GM21786 (cell line): ENCODE measurements at regions not wholly inside any gene's neighbourhood (a gene's known extent, or its start where the extent isn't known, plus 50 kb on each side); places are given as distances from the start of the nearest gene placed in this dataset.

ENCODE experiments used
- ATAC-seq: cut with Tn5 transposase; IDR thresholded peaks from one replicate; pipeline ENCODE4 v1.9.1; 2021; ENCODE audit not compliant: unreplicated experiment

- no peak for ATAC-seq
Measured at GRCh38 chr1:90561103-90561783, 155.9 kb downstream of the BARHL2 start.

- no peak for ATAC-seq
Measured at GRCh38 chr1:90558754-90559378, 158.2 kb downstream of the BARHL2 start.

GRCh38 chr1:90558126-90558525 lies 159.0 kb downstream of the BARHL2 start:
- no peak for ATAC-seq

- ATAC-seq, result no peak
Measured at GRCh38 chr1:90557706-90558105, 159.4 kb downstream of the BARHL2 start.

DNA sequence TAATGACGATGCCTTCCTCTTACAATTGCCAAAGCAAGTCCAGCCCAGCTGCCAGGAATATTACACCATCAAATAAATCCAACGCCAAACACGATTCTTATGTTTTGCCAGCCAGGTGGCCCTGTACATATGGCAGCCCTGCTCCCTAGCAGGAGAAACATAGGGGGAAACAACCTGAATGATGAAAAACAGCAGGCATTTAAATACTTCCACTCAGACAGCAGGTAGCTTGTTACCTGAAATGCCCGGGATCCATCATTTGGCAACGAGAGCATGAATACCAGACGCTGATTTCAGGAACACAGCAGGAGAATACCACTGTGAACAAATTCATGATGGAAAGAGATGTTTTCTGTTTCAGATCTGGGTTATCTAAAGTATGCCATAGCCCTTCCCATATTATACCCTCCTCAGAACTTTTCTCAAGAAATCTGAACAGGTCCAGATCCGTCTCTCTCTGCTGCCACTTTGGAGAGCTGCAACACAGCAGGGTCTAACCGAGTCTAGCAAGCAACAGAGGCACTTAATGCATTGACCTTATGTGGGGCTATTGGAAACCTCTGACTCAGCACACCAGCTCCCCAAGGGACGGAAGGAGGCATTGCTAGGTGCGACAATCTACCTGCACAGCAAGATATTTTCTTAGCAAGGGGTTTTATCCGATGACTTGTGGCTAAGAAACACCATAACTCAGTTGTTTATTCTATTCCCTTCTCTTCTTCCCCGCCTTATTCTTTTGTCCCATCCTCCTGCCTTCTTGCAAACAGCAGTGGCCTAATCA lies 166.3 kb downstream of the BARHL2 start:
- ATAC-seq, result no peak

GRCh38 chr1:90544356-90544755 lies 172.7 kb downstream of the BARHL2 start:
- ATAC-seq, result no peak

GRCh38 chr1:90537606-90538362 lies 179.3 kb downstream of the BARHL2 start:
- ATAC-seq, result no peak

GRCh38 chr1:90534663-90535295 lies 182.3 kb downstream of the BARHL2 start:
- ATAC-seq, result no peak

GRCh38 chr1:90534116-90534515 lies 183.0 kb downstream of the BARHL2 start:
- peak; percentile 39 for ATAC-seq

- no peak for ATAC-seq
Measured at GRCh38 chr1:90526954-90527353, 190.1 kb downstream of the BARHL2 start.

GRCh38 chr1:90522432-90522831 lies 194.7 kb downstream of the BARHL2 start:
- ATAC-seq, result no peak

DNA sequence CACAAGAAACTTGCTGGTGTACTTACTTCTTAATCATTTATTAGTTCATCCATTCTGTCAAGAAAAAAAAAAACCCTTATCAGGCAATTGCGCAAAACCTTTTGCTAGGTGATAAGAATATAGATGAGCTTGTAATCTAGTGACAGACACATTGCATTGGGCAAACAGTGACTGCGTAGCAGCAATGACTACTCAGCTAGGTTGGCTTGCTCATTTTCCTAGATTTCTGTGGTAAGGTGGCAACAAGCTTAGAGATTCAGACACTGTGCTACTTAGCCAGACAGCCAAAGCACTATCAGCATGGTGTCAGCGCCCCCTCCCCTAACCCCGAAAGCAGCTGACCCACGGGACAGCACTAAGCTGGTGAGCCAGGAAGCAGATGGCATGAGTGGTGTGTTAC lies 203.1 kb downstream of the BARHL2 start:
- ATAC-seq, result no peak

- ATAC-seq, result no peak
Measured at GRCh38 chr1:90512441-90512840, 204.7 kb downstream of the BARHL2 start.

DNA sequence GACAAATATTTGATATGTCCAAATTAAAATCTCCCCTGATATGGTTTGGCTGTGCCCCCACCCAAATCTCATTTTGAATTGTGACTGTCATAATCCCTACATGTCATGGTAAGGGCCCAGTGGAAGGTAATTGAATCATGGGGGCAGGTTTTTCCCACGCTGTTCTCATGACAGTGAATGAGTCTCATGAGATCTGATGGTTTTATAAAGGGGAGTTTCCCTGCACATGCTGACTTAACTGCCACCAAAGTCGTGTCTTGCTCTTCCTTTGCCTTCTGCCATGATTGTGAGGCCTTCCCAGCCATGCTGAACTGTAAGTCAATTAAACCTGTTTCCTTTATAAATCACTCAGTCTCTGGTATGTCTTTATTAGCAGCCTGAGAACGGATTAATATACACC lies 207.0 kb downstream of the BARHL2 start:
- ATAC-seq, result no peak

DNA sequence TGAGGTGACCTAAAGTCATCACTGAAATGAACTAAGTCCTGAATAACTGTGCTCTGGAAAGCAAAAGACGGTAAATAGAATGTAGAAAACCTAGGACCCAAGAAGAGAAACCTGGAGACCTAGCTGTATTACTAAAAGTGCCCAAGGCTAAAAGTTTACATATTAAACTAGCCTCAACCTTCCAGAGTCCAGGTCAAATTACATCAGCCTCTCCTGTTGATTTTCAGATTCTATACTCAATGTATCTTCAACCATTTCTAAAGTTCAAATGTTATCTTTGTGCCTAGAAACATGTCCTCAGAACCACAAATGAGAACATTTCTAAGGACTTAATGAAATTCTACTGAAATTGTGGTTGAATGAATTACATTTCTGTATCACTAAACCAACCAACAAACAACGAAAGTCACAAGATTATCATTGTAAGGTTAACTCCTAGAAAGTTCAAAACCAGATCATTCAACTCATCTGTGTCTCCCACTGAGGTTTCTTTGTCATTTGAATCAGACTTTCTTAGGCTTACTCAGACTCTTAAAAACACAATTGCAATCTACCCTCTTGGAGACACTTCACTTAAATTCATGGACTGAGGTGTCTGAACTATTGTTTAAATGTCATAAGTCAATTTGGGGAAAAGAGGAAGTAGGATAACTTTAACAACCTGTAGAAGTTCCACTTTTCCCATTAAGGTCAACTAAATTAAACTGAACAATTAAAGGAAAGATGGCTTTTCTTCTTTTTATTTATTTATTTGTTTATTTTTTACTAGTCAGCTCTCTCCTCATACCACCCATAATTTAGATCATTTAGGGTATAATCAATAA lies 207.7 kb downstream of the BARHL2 start:
- ATAC-seq, result peak; percentile 49

DNA sequence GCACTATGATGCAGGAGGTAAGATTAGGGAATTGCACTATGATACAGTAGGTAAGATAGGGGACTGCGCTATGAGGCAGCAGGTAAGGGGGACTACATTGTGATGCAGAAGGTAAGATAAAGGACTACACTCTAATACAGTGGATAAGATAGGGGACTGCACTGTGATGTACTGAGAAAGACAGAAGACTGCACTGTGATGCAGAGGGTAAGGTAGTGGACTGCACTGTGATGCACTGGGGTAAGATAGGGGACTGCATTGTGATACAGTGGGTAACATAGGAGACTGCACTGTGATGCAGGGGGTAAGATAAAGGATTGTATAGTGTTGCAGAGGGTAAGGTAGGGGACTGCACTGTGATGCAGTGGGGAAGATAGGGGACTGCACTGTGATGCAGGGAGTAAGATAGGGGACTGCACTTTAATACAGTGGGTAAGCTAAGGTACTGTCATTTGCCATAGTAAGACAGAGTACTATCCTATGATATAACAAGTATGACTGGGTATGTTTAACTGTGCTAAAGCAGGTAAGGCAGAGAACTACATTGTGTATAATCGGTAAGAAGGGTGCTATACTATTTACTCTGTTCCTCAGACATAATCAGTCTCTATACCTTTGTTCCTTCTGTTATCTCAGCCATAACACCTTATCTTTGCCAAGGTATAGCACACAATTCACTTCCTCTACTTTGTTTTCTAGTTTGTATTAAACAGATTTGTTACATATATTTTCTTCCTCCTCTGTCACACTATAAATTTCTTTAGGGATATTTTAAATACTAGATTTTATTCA lies 208.5 kb downstream of the BARHL2 start:
- no peak for ATAC-seq

DNA sequence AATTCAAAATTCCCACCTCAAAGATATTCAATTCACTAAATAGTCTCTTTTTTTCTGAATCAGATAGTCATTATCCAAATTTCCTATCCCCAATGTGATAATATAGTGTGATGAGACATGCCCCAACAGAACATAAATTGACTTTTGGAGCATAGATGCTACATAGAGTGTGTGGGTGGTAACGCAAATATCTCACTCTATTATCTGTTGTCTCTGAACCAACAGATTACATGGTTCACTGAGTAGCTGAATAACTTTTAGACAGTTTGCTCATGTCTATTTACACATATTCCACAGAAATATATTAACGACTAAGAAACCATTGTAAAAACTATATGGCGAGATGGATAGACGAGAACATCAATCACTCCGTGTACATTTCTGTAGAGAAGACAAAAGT lies 209.9 kb downstream of the BARHL2 start:
- no peak for ATAC-seq

DNA sequence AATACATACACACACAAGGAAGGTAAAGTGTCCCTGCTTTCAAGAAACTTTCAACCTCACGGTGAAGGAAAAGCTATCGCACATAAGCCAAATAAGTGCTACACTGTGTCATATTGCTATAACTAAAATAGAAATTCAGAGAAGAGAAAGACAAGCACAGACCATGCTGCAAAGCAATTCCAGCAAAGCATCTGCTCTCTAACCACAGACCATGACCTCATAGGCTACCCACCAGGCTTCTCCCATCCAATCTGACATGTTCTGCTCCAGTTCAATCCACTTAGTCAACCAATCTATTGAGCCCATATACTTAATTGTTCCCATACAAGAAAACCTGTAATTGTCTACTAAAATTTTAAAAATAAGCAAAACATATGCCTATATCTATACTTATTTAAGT lies 211.3 kb downstream of the BARHL2 start:
- no peak for ATAC-seq

DNA sequence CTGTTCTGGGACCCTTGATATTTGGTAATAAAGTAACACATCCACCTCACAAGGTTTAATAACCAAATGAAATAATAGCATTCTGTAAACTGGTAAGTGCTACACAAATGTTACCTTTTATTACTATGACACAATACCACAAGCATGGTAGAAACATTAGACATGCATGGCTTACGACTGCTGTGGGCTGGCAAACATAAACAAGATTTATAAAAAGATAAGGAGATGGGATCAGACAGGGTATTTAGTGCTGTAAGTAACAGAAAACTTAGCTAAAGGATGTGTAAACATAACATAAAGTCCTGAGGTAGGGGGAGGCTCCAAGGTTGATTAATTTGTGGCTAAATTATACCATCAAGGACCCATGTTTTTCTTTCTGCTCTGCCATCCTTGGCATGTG lies 212.6 kb downstream of the BARHL2 start:
- no peak for ATAC-seq
